GM12873 (cell line): ENCODE measurements at regions not wholly inside any gene's neighbourhood (a gene's known extent, or its start where the extent isn't known, plus 50 kb on each side); places are given as distances from the start of the nearest gene placed in this dataset.

Experiments
- CTCF ChIP-seq: IDR thresholded peaks from 2 replicates; pipeline ENCODE4 v1.5.1; 2012; ENCODE audit warnings: low read depth, mild to moderate bottlenecking, moderate library complexity, low read length, control low read depth; ENCODE audit not compliant: insufficient read depth; ENCODE audit errors: missing control alignments

GRCh38 chr1:228940926-228941325 lies 205.6 kb downstream of the RHOU start:
- TF ChIP-seq CTCF: no peak

GRCh38 chr1:228941666-228942065 lies 206.4 kb downstream of the RHOU start:
- no peak for TF ChIP-seq CTCF

GRCh38 chr1:228943436-228943835 lies 208.2 kb downstream of the RHOU start:
- no peak for TF ChIP-seq CTCF

GRCh38 chr1:228944296-228944695 lies 209.0 kb downstream of the RHOU start:
- no peak for TF ChIP-seq CTCF

- TF ChIP-seq CTCF: no peak
These were observed 209.7 kb downstream of the RHOU start for GRCh38 chr1:228944935-228945371.

- no peak for TF ChIP-seq CTCF
These were observed 210.6 kb downstream of the RHOU start for GRCh38 chr1:228945885-228946284.

GRCh38 chr1:228953207-228953606 lies 217.9 kb downstream of the RHOU start:
- TF ChIP-seq CTCF: no peak

- no peak for TF ChIP-seq CTCF
These were observed 220.4 kb downstream of the RHOU start for GRCh38 chr1:228955691-228956090.
